DMS153 (cell line): ENCODE measurements at regions not wholly inside any gene's neighbourhood (a gene's known extent, or its start where the extent isn't known, plus 50 kb on each side); places are given as distances from the start of the nearest gene placed in this dataset.
A peak's percentile ranks its signal among the peaks of the same experiment; 100 is the strongest.

Experiments
- DNase-seq: peaks from one replicate; lab custom pipeline; 2025; lab: John Stamatoyannopoulos, UW

DNA sequence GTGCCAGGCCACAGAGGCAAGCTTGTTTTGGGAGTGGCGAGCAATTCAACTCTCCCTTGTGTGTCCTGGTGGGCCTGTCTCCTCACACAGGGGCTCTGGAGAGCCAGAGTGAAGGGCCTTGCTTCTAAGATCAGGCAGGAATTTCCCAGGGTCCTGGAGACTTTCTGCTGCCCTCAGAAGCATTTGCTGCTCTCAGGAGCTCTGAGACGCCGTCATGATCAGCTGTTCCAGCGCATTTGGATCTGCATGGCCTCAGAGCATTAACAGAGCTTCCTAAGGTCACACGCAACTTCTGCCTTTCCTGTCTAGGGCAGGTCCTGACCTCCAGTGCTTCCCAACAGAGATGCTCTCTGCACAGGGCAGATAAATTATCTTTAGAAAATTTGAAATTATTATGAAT lies 52.2 kb upstream of the C10orf90 start:
- no peak for DNase-seq

DNA sequence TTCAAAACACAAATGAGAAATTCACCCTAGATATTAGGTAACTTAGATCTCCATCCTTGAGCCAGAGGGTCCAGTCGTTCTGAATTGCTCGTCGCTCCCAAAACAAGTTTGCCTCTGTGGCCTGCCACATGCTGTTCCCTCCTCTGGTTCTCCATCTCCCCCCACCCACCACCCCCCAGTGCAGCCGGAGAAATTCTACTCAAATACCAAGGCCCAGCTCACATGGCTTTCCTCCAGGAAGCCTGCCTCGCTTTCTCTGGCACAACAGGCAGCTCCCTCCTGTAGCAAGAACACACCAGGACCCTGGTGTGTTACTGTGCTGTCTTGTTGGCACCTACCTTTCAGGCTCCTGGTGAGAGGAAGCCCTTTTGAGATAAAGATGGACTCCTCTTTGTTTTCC lies 52.7 kb upstream of the C10orf90 start:
- no peak for DNase-seq

DNA sequence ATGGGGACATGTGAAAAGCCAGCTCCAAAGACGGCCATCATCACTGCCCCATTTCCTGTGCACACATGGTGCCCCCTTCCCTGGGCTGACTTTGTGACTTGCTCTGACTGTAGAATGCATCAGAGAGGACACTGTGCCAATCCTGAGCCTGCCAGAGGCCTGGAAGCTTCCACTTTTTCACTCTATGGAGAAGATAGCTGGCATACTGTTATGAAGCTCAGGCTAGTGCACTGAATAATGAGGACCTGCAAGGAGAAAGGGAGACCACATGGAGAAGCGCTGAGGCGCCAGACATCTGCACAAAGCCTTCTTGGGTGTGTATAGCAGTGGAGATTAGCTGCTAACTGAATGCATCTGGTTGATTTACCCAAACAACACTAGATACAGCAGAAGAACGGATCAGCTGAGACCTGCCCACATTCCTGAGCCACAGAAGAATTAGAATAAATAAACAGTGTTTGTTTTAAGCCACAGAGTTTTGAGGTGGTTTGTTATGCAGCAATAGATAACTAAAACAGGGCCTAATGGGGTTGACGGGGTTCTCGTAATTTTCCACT lies 58.9 kb upstream of the C10orf90 start:
- no peak for DNase-seq

DNA sequence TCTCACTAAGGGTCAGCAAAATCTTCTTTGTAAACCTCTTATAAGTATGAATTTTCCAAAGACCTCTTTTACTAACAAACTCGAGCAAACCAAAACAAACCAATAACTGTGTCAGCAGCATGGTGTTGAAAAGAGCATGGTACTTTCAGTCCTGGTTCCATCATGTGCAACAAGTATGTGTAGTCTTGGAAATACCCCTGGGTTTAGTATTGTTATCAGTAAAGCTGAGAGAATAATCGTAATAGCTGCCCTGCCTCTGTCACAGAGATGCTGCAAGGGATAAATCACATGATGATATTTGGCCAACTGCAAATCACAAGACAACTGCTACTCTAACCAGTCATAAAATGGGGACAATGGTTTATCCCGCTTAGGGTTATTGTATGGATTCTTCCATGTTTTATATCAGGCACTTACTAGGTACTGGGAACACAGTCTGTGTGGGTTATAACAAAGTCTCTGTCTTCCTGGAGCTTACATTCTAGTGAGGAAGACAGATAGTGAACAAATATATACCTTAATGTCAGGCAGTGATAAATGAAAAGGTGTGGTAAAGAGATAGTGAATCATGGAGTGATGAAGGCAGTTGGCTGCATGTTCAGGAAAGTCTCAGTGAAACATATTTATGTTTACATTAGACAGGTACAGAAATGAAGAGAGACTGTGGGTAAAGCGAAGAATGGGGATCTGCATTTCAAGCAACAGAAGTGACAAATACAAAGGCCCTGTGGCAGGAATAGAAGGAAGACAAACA lies 60.5 kb upstream of the C10orf90 start:
- no peak for DNase-seq

DNA sequence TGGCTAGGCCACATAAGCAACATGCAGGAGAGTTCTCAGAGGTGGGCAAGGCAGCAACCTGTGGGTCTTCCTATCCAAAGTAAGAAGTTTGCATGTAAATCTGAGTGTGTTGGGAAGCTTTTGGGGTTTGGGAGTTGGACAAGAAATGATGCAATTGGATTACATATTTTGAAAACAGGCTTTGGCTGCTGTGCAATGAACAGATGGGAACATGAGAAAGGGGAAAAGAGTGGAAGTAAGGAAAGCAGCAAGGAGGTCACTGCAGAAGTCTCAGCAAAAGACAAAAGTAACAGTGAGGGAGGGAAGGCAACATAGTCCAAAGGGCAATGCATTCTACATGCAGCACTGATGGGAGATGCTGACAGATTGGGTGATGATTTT lies 61.1 kb upstream of the C10orf90 start:
- no peak for DNase-seq

DNA sequence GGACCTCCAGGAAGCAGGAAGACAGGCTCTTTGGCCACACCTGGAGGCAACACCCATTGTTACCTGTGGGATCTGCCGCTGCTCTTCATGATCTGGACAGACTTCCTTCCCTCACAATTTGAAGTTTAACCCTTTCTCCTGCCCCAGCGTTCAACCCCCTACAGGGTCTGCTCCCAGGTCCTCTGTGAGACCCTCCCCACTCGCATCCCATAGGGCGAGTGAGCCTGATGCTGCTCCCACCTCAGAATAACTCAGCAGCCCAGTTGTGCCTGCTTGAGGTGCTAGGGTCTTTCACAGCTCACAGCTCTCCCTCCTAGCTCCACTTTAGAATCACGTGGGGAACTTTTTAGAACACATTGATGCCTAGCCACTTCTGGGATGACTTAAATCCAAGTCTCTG lies 61.8 kb upstream of the C10orf90 start:
- no peak for DNase-seq

DNA sequence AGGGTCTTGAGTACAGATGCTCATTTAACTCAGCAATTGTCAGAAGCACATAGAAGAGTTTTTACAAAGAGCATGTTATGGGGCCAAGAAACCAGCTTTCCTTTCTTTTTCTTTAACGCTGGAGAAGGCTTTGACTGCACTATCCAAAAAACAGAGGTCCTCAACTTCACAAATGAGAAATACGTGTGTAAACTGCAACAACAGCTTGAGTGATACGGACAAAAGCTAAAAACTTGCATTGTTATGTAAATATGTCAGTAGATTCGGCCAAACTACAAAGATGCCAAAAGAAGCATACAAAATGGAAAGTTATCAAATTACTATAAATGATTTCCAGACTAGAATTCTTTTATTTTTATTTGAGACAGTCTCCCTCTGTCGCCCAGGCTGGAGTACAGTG lies 62.4 kb upstream of the C10orf90 start:
- no peak for DNase-seq

DNA sequence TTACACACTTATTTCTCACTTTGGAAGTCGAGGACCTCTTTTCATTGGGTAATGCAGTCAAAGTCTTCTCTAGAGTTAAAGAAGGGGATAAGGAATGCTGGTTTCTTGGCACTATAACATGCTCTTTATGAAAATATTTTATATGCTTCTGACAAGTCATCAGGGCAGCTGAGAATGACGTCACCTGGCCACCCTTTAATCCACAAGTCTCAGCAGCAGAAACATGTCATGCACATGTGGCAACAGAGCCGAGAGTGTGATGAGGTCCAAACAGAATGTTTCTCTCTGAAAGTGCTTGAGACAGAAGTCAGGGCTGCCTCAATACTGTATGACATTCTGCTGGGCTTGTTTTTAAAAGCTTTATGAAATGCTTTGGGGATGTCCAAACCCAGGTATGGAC lies 63.5 kb upstream of the C10orf90 start:
- DNase-seq = no peak

DNA sequence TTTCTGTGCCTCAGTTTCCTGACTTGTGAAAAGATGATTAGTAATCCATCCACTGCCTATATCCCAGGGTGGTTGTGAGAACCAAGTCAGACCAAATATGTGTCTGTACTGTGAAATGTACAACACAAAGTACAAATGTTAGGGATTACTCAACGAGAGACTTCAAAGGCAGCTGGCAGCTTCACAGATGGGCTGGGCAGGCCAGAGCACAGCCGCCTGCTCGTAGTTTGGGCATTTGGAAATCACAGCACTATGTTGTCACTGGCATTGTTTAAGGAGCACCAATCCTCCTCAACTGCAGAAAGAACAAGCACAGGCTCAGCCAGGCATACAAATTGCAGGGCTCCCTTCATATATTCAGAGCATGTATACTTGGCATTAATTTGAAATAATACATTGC lies 64.5 kb upstream of the C10orf90 start:
- DNase-seq = no peak

DNA sequence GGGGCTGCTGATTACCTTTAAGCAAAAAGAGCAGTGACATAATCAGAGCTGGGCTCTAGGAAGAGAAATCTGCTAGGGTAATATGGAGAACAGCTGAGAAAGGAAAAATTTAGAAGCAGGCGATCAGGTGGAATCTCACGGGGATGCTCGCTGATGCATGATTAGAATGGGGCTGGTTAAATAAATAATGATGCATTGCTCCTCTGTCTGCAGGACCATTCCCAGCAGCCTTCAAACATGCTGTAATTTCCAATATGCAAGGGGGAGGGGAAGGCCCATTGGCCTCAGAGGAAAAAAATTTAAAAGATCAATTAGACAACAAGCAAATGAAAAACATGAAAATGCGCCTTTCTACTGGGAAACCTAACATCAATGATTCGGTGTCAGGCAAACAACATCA lies 65.6 kb upstream of the C10orf90 start:
- DNase-seq = no peak

DNA sequence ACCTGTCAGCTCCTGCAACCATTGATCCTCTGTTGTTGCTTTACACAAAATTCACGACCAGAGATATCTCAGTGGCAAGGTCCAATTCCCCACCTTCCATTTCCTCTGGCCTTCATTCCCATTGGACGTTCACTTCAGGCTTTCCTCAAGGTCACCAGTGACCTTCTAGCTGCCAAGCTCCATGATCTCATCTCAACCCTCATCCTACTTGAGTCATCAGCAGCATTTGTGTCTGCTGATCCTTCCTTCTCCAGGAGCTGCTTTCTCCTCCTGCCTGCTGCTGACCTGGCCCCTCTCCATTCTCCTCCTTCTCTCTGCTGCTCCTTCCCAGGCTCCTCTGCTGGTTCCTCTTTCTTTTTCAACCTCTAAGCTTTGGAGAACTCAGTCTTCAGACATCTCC lies 66.2 kb upstream of the C10orf90 start:
- no peak for DNase-seq

DNA sequence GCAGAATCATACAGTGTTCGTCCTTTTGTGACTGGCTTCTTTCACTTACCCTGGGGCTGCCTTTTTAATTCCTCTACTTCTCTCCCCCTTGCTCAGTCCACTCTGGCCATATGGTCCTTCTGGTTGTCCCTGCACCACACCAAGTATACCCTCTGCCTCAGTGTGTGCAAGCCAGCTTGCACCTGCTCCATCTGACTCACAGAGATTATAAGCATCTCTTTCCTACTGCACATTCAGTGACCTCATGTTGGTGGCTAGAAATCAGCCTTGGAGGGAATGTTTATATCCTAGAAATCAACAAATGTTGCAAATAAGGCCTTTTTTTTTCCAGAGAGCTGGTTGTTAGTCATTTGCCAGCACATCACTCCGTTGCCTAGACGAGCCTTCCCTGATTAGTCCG lies 67.5 kb upstream of the C10orf90 start:
- no peak for DNase-seq

DNA sequence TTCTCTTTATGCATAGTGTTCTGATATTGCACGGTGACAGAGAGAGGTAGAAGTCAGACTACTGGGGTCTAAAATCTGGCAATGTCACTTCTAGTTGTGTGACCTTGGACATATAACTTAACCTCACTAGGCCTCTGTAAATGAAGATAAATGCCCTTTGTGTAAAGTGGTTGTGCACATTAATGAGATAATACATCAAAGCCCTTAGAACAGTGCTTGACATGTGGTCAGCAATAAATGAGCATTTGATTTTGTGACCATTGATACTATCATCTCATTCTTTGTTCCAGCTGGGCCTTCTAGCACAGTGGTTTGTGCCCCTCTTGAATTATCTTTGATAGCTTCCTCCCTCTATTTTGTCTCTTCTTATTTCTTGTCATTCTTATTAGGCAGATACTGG lies 74.1 kb upstream of the C10orf90 start:
- DNase-seq = no peak

DNA sequence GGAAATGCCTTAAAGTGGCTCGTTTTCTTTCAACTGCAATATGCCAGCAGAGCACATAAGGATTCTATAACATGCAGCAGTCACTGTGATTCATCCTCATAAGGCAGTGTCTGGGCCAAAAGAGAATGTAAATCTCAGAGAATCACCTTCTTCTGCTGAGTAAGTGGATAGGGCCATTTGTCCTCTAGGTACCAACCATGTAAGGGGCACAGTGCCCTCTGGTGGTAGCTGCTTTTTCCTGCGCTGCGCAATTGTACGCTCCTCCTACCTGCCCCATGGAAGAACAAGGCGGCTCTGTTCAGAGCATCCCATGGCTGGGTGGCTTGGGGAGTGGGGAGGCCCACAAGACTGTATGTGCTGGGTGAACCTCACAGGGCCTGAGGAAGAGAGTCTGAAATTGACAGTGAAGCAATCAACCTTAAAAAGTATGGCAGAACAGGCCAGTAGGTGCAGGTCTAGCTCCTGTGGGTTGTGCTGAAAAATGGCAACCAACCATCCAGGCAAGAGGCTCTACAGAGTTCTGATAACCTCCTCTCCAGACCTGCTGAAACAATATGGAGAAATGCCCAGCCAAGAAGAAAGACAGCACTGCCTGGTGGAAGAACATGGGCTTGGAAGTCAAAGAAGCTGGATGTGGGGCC lies 78.6 kb upstream of the C10orf90 start:
- peak; percentile 6 for DNase-seq

DNA sequence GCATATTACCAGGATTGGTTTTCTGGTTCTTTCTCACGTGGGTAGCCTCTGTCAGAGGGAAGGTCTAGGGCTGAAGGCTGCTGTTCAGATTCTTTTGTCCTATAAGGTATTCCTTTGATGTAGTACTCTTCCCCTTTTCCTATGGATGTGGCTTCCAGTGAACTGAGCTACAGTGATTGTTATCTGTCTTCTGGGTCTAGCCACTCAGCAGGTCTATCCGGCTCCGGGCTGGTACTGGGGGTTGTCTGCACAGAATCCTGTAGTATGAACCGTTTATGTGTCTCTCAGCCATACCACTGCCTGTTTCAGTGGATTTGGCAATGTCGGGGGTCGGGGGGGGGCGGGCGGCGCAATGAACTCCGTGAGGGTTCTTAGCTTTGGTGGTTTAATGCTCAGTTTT lies 84.5 kb upstream of the C10orf90 start:
- no peak for DNase-seq

DNA sequence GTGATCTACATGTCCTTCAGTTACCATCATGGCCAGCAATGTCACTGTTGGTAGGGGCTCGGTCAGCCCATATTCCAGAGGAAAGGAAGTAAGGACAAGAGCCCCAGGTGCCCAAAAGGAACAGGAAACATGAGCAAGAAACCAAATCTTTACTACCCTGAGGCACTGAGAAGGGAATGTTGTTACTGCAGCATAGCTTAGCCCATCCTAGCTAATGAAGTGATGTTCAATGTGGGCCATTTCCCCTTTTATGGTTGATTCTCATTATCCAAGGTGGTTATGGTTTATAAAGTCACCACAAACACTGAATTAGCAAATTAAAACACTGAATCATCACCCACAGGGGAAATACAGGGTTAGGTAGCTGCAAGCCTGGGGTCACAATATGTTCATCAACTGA lies 88.4 kb upstream of the C10orf90 start:
- DNase-seq = no peak

DNA sequence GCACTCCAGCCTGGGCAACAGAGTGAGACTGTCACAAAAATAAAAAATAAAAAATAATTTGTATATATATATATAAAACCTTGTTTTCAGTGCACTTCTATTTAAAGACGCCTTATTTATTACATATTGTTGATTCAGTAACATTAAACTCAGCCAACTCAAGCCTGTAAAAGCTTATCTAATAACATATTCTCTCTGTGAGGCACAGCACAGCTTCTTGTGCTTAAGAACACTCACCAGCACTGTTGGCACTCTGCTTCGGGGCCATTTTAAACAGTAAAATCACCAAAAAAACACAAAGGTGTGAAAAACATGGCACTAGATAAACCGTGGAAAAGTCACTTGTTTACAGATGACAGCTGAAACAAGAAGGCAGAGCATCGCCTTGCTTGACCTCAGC lies 89.0 kb upstream of the C10orf90 start:
- DNase-seq = no peak

DNA sequence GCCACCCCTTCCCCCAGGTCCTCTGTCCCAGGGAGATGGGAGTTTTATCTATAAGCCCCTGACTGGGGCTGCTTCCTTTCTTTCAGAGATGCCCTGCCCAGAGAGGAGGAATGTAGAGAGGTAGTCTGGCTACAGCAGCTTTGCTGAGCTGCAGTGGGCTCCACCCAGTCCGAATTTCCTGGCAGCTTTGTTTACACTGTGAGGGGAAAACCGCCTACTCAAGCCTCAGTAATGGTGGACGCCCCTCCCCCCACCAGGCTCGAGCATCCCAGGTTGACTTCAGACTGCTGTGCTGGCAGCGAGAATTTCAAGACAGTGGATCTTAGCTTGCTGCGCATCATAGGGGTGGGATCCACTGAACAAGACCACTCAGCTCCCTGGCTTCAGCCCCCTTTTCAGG lies 96.2 kb upstream of the C10orf90 start:
- peak; percentile 74 for DNase-seq

DNA sequence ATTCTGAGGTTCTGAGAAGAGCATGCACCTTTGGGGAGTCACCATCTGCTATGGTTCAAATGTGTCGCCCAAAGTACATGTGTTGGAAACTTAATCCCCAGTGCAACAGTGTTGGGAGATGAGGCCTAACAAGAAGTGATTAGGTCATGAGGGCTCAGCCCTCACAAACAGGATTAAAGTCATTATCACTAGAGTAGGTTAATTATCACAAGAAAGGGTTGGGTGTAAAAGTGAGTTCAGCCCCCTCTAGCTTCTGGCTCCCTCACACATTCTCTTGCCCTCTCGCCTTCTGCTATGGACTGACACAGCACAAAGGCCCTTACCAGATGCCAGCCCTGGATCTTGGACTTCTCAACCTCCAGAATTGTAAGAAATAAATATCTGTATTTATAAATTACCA lies 100.3 kb upstream of the C10orf90 start:
- DNase-seq = no peak

DNA sequence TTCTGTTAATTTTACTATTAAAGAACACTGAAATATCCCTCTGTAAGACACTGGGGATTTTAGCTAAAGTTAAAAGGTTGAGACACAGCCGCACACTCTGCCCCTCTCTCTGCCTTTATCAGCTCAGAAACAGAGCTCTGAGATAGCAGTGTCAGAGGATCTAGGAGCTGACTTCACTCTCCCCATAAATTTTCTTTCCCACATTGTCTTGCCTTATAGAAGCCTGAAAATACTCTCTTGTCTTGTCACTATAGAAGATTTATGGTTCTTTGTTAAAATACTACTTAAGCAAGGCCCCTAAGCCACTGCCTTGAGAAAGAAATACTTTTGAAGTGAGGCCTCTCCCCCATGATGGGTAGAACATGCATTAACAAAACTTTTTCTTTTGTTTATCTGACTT lies 105.7 kb upstream of the C10orf90 start:
- no peak for DNase-seq

DNA sequence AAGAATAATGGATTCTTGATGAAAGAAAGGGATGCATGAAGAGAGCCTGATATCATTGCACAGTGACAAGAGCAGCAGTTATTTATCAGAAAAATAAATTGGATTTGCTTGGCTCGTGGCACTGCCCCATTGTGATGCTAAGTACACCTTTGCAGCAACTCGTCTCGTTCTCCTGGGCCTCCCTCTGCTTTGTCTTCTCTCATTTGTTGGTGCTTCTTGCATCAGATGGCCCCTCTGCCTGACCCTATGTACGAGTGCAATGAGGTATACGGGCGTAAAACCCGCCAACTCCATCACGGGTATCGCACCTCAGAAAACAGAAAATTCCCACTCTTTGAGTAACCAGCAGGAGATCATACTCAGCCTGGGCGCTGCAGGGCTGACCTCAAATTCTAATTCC lies 107.2 kb upstream of the C10orf90 start:
- DNase-seq = no peak

DNA sequence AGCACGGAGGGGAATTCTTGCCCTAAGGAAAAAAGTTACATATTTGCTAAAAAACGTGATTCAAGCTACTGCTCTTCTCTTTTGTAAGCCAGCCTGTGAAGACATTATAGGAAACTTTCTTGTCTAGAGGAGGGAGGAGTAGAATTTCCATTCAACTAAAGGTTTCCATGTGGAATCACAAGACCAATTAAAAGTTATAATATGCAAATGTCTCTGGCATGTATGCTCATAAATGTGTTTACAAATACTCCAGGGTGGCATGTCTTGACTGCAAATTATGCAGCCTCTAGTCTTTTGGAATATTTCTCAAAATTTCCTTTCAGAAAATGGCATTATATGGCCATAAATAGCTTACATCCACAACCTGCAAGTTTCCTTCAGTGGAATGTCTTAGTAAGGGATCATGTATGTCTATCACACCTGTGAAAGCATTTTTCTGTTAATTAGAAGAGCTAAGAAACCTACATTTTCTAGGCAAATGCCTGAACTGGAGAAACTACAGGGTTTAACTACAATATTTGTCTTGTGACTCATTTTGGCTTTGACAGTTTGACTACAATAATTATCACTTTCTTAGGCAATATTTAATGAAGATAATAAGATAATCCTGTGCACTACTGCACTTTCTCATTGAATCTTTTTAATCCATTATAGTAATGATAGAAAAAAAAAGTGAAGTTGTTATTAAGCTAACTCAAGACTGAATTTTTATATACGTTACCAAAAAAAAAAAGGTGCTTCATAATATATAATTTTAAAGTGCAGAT lies 111.1 kb upstream of the C10orf90 start:
- DNase-seq = no peak
